ENCODE measurements at regions not wholly inside any gene's neighbourhood (a gene's known extent, or its start where the extent isn't known, plus 50 kb on each side); places are given as distances from the start of the nearest gene placed in this dataset.

DNA sequence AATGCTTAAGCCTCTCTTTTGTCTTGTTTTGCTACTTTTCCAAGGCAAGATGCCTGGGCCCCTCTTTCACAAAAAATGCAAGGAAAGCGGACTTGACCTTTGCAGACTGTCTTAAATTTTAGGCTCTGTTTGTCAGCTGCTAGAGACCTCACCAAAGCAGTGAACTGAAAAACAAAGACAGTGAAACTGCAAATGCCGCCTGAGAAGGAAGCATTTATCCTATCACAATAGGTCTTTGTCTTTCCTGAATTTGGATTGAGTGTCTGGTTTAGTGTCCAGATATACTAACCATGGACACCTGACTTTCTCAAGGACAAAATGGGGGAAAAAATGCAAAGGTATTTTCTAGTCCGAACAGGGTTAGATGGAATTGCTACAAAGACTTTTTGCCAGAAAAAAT, 256.9 kb downstream of the INHBA start:
- Histone ChIP-seq H3K36me3 (ENCODE audit: control insufficient read depth, insufficient read depth, low read length) (no peaks in the 10 kb centered on the region), H3K27me3 (ENCODE audit: control insufficient read depth, insufficient read depth, low read length) (no peaks in the 10 kb centered on the region), H3K4me3 (ENCODE audit: low read depth, low read length) (no peak overlapping the region)
- DNase-seq (ENCODE audit: low read depth) = no peak
- TF ChIP-seq, protein P1, sequence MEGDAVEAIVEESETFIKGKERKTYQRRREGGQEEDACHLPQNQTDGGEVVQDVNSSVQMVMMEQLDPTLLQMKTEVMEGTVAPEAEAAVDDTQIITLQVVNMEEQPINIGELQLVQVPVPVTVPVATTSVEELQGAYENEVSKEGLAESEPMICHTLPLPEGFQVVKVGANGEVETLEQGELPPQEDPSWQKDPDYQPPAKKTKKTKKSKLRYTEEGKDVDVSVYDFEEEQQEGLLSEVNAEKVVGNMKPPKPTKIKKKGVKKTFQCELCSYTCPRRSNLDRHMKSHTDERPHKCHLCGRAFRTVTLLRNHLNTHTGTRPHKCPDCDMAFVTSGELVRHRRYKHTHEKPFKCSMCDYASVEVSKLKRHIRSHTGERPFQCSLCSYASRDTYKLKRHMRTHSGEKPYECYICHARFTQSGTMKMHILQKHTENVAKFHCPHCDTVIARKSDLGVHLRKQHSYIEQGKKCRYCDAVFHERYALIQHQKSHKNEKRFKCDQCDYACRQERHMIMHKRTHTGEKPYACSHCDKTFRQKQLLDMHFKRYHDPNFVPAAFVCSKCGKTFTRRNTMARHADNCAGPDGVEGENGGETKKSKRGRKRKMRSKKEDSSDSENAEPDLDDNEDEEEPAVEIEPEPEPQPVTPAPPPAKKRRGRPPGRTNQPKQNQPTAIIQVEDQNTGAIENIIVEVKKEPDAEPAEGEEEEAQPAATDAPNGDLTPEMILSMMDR (IDR thresholded peaks at IDR 0.05; ENCODE audit: insufficient read depth, low read length, poor library complexity, severe bottlenecking) = no peak

DNA sequence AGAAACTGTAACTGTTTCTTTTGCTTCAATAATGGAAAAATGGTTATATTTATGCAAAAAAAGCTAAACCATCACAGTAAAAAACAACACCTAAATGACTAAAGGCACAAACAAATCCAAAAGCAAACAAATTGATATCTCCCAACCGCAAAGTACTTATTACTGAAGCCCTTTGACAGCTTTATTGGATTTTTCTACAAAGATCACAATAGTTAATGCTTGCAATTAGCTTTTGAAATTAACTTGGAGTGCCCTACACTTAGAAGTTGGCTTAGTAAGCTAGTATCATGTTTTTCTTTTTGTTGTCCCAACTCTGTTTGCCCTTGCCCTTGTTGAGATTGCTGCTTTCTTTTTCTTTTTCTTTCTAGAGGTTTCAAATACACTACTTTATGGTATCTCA, 257.5 kb downstream of the INHBA start:
- TF ChIP-seq, protein P1 (IDR thresholded peaks at IDR 0.05; ENCODE audit: insufficient read depth, low read length, poor library complexity, severe bottlenecking) = no peak
- Histone ChIP-seq H3K36me3 (ENCODE audit: control insufficient read depth, insufficient read depth, low read length) (no peaks in the 10 kb centered on the region), H3K4me3 (ENCODE audit: low read depth, low read length) (no peak overlapping the region), H3K27me3 (ENCODE audit: control insufficient read depth, insufficient read depth, low read length) (no peaks in the 10 kb centered on the region)
- no peak for DNase-seq (ENCODE audit: low read depth)

DNA sequence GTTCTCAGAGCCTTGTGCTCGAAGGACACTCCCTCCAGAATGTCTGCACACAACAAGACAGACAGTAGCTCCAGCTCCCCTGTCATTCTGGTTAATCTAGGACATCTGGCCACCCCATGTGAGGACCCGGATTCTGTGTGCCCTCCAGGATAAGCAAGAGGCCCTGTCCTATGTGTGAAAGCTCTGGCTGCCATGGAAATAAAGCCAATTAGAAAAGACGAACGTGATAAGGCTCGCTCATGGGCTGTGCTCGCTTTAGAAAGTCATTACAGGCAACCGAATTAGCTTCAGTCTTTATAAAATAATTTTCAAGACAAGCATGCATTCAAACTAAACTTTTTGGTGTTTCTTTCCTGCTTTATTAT, 263.4 kb downstream of the INHBA start:
- Histone ChIP-seq H3K36me3 (ENCODE audit: control insufficient read depth, insufficient read depth, low read length) (no peaks in the 10 kb centered on the region), H3K27me3 (ENCODE audit: control insufficient read depth, insufficient read depth, low read length) (no peaks in the 10 kb centered on the region), H3K4me3 (ENCODE audit: low read depth, low read length) (no peak overlapping the region)
- no peak for DNase-seq (ENCODE audit: low read depth)
- TF ChIP-seq, protein P1 (IDR thresholded peaks at IDR 0.05; ENCODE audit: insufficient read depth, low read length, poor library complexity, severe bottlenecking) = no peak

DNA sequence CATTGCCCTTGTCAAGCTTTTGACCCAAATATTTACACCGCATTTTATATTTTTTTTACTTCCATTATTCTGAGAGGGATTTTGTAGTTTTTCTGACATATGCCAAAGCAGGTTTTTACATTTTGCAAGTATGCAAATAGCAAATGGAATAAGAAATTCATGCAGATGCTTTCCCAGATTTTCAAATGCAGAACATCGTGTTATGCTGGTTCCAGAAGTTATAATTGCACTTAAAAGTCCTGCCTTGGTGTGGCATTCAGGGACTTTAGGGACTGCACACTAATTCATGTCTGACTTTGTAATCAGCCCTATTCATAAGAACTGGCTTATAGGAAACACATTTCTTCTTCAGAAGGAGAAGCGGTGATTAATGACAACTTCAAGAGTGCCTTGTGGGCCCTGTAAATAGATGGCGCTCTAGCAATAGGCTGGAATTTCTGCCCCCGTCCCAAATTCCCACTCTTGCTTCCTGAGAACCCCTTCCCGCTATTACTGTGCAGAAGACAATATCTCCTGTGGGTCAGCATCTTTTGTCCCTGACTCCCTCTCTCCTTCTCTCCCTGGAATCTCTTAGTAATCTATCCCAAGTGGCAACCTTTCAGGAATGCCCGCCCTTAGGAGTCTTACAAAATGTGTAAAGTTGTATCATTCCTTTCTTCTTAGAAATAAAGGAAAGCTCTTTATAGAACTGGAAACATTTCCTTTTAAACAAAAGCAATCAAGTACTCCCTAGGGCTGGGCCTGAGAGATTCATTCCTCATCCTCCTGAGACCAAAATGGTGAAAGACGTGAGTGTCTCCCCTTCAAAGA, 264.0 kb downstream of the INHBA start:
- TF ChIP-seq, protein P1 (IDR thresholded peaks at IDR 0.05; ENCODE audit: insufficient read depth, low read length, poor library complexity, severe bottlenecking) = no peak
- Histone ChIP-seq H3K36me3 (ENCODE audit: control insufficient read depth, insufficient read depth, low read length) (no peaks in the 10 kb centered on the region), H3K4me3 (ENCODE audit: low read depth, low read length) (no peak overlapping the region), H3K27me3 (ENCODE audit: control insufficient read depth, insufficient read depth, low read length) (no peaks in the 10 kb centered on the region)
- DNase-seq (ENCODE audit: low read depth) = no peak

DNA sequence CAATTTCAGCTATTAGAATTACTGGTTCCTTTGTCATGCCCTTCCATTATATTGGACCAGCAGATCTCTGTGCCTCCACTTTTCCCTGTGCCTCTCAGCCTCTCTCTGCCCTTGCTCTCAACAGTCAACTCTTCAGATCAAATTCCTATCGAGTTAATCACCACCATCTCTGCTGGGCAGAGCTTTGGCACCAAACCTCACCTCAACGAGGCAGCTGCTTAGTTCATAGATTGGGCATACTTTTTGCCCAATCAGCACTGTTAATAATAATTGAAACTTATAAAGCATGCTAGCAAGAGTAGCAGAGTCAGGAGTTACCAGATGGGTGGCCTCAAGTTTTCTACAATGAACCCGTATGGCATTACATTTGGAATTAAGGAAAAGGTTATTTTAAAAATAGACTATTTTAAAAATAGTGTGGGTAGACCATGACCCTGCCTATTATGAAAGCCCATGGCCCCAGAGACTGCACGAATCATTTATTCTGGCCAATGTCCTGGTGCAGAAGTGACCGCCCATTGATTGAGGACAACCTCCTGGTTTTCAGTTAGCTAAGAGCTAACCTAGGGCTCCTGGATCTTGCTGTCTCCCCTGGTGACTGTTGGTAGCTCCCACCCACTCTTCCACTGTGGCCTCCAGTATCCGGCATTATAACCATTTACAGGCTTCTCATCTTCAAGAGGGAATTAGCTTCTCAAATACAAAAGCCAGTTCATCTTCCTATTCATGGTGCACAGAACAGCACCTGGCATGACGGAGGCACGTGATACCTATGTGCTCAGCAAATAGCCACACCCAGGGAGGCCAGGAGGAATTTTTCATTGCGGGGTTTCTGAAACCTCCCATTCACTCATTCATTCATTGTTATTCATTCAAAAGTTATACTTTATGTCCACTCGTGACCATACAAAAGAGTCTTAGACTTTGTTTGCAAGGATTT, 265.4 kb downstream of the INHBA start:
- Histone ChIP-seq H3K36me3 (ENCODE audit: control insufficient read depth, insufficient read depth, low read length) (no peaks in the 10 kb centered on the region), H3K27me3 (ENCODE audit: control insufficient read depth, insufficient read depth, low read length) (no peaks in the 10 kb centered on the region), H3K4me3 (ENCODE audit: low read depth, low read length) (no peak overlapping the region)
- TF ChIP-seq, protein P1 (IDR thresholded peaks at IDR 0.05; ENCODE audit: insufficient read depth, low read length, poor library complexity, severe bottlenecking) = no peak
- DNase-seq (ENCODE audit: low read depth) = no peak

All from kidney epithelial cell (primary cell).